Fibroblast of lung (primary cell): ENCODE measurements at regions not wholly inside any gene's neighbourhood (a gene's known extent, or its start where the extent isn't known, plus 50 kb on each side); places are given as distances from the start of the nearest gene placed in this dataset.

ENCODE experiments used
- EZH2 ChIP-seq: IDR thresholded peaks from 2 replicates; pipeline ENCODE4 v1.5.1; 2012; ENCODE audit warnings: low read length, control low read depth, mild to moderate bottlenecking; ENCODE audit errors: missing control alignments
- TF ChIP-seq, protein P1 (sequence below), 2 donors: IDR thresholded peaks in 1 of 2; conservative IDR thresholded peaks in 1 of 2; 1 replicate in 1 of 2; 2 replicates in 1 of 2; pipeline ENCODE4 v1.5.1; 2011 to 2012; ENCODE audit warnings: low read length in 2 of 2, control low read depth in 1 of 2, inconsistent platforms in 1 of 2, low read depth in 1 of 2, mild to moderate bottlenecking in 1 of 2

DNA sequence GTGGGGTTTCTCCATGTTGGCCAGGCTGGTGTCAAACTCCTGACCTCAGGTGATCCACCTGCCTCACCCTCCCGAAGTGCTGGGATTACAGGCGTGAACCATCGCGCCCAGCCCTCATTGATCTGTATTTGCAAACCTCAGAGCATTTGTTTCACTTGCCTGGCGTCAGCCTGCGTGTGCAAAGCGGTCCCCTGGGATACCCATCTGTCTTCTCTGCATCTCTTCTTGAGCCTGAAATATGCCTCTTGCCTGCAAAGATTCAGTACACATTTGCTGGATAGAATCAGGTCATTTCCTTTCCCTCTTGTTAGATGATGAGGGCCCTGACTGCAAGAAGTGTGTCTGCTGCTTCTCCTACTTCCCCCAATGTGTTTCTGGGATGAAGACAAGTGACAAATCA lies 1291.0 kb downstream of the TBC1D22A start:
- TF ChIP-seq, protein P1, sequence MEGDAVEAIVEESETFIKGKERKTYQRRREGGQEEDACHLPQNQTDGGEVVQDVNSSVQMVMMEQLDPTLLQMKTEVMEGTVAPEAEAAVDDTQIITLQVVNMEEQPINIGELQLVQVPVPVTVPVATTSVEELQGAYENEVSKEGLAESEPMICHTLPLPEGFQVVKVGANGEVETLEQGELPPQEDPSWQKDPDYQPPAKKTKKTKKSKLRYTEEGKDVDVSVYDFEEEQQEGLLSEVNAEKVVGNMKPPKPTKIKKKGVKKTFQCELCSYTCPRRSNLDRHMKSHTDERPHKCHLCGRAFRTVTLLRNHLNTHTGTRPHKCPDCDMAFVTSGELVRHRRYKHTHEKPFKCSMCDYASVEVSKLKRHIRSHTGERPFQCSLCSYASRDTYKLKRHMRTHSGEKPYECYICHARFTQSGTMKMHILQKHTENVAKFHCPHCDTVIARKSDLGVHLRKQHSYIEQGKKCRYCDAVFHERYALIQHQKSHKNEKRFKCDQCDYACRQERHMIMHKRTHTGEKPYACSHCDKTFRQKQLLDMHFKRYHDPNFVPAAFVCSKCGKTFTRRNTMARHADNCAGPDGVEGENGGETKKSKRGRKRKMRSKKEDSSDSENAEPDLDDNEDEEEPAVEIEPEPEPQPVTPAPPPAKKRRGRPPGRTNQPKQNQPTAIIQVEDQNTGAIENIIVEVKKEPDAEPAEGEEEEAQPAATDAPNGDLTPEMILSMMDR (conservative IDR thresholded peaks at IDR 0.05 in 1 of 2, IDR thresholded peaks at IDR 0.05 in 1 of 2; ENCODE audit: low read depth in 1 of 2, low read length in 2 of 2): no peak
- TF ChIP-seq EZH2: no peak
